Brain microvascular endothelial cell (primary cell): ENCODE measurements at regions not wholly inside any gene's neighbourhood (a gene's known extent, or its start where the extent isn't known, plus 50 kb on each side); places are given as distances from the start of the nearest gene placed in this dataset.

Experiments
- DNase-seq: peaks from one replicate; pipeline ENCODE4 v3.0.0-alpha.2; 2020
- H3K27ac ChIP-seq: fragments of 250-450 bp; sonication (Bioruptor Pico); 2 replicates; pipeline ENCODE4 v1.5.1; 2020; ENCODE audit warnings: mild to moderate bottlenecking, moderate library complexity
- H3K27me3 ChIP-seq: fragments of 250-450 bp; sonication (Bioruptor Pico); replicated peaks from 2 replicates; pipeline ENCODE4 v1.5.1; 2020; ENCODE audit warnings: mild to moderate bottlenecking
- H3K36me3 ChIP-seq: fragments of 250-450 bp; sonication (Bioruptor Pico); replicated peaks from 2 replicates; pipeline ENCODE4 v1.5.1; 2020; ENCODE audit warnings: mild to moderate bottlenecking
- H3K4me3 ChIP-seq: 2 replicates; pipeline ENCODE4 v1.5.1; 2011; ENCODE audit warnings: low read depth, mild to moderate bottlenecking, control low read depth, low read length, moderate library complexity
- in situ Hi-C: cut with HindIII; loops from 2 replicates; pipeline ENCODE4 v1.10.0; 2017; ENCODE audit warnings: low sequenced_read_pairs, low pct_ligation_motif_present
- TF ChIP-seq, protein P1 (sequence below): IDR thresholded peaks from 2 replicates; pipeline ENCODE4 v1.5.1; 2011; ENCODE audit warnings: low read depth, mild to moderate bottlenecking, moderate library complexity, low read length, control low read depth, inconsistent platforms; ENCODE audit errors: missing control alignments

DNA sequence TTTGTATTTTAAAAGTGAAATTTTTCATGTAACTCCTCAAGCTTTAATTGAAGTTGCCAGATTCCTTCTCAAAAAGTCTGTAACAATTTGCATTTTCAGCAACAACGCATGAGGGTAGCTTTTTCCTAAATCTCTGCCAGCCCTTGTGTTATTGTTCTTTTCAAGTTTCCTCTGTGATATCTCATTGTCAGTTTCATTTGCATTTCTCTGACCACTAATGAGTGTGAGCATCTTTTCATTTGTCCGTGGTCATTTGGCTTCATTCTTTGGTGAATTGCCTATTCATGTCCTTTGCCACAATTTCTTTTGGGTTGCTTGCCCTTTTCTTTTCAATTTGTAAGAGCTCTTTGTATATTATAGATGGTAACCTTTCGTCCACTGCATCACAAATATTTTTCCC, 68.0 kb upstream of the NKD1 start:
- TF ChIP-seq, protein P1, sequence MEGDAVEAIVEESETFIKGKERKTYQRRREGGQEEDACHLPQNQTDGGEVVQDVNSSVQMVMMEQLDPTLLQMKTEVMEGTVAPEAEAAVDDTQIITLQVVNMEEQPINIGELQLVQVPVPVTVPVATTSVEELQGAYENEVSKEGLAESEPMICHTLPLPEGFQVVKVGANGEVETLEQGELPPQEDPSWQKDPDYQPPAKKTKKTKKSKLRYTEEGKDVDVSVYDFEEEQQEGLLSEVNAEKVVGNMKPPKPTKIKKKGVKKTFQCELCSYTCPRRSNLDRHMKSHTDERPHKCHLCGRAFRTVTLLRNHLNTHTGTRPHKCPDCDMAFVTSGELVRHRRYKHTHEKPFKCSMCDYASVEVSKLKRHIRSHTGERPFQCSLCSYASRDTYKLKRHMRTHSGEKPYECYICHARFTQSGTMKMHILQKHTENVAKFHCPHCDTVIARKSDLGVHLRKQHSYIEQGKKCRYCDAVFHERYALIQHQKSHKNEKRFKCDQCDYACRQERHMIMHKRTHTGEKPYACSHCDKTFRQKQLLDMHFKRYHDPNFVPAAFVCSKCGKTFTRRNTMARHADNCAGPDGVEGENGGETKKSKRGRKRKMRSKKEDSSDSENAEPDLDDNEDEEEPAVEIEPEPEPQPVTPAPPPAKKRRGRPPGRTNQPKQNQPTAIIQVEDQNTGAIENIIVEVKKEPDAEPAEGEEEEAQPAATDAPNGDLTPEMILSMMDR = no peak
- no peak overlapping the region for H3K27ac ChIP-seq
- H3K4me3 ChIP-seq = no peak overlapping the region
- DNase-seq = no peak
- in situ Hi-C loops = no loop called here
- H3K36me3 ChIP-seq = no peaks in the 10 kb centered on the region
- no peaks in the 10 kb centered on the region for H3K27me3 ChIP-seq

DNA sequence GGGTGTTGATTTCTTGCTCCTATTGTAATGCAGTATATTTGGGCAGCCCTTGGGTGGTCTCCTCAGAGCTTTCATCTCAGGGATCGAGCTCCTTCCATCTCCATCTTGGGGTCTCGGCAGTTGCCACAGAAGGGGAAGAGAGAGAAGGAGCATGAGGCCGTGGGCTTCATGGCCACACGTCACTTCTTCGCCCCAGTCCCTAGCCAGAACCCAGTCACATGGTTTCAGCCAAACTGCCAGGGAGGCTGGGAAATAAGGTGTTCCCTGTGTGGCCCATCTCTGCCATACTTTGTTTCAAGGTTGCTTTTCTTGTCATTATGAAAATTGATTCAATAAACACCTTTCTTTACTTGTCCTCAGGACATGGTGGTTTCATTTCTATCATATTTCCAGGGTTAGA, 68.4 kb upstream of the NKD1 start:
- TF ChIP-seq, protein P1 = no peak
- in situ Hi-C loops = no loop called here
- Histone ChIP-seq H3K27me3 (no peaks in the 10 kb centered on the region), H3K27ac (no peak overlapping the region), H3K4me3 (no peak overlapping the region), H3K36me3 (no peaks in the 10 kb centered on the region)
- no peak for DNase-seq

DNA sequence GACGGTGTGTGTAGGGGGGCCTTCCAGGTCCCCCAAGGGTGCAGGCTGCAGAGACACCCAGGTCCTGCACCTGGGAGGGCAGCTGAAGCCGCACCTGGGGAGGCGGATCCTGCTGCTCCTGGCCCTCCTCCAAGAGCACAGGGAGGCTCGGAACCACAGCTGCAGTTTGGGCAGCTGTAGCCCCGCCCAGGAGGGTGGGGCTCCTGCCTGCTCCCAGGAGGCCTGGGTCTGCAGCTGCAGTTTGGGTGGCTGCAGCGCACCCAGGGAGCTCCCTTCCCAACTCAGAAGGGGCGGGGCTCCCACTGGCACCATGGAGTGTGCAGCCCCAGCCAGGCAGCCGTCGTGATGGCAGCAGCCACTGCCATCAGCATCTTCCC, 69.4 kb upstream of the NKD1 start:
- in situ Hi-C loops = no loop called here
- no peak for DNase-seq
- Histone ChIP-seq H3K27me3 (no peaks in the 10 kb centered on the region), H3K36me3 (no peaks in the 10 kb centered on the region), H3K4me3 (no peak overlapping the region), H3K27ac (no peak overlapping the region)
- TF ChIP-seq, protein P1 = no peak

DNA sequence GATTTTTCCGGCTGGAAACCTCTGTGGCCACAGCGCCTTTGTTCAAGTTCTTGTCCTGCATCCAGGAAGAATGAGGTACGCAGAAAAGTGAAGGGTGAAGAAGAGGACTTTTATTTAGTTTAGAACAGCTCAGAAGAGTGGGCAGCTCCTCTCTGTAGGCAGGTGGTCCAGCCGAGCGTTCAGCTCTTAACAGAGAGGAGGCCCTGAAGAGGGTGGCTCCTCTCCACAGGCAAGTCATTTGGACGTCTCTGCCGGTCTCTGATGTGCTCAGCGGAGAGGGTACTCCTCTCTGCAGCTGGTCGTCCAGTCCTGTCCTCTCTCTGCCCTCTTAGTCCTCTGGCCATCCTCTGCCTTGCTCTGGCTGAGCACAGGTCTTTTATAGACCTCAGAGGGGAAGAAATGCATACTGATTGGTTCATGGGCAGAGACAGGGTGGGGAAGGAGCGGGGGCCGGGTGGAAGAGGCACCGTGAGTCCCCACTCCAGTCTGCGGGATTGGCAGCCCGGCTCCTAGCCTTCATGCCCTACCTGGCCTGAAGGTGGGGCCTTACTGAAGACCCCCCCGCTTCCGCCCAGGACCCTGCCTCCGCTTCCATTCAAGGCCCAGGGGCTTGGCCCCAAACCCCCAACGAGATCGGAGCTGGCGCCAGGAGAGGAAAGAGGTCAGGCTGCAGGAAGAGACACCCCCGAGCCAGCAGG, 70.0 kb upstream of the NKD1 start:
- Histone ChIP-seq H3K27ac (no peak overlapping the region), H3K36me3 (no peaks in the 10 kb centered on the region), H3K27me3 (no peaks in the 10 kb centered on the region), H3K4me3 (no peak overlapping the region)
- no peak for DNase-seq
- TF ChIP-seq, protein P1 = no peak
- in situ Hi-C loops = no loop called here

DNA sequence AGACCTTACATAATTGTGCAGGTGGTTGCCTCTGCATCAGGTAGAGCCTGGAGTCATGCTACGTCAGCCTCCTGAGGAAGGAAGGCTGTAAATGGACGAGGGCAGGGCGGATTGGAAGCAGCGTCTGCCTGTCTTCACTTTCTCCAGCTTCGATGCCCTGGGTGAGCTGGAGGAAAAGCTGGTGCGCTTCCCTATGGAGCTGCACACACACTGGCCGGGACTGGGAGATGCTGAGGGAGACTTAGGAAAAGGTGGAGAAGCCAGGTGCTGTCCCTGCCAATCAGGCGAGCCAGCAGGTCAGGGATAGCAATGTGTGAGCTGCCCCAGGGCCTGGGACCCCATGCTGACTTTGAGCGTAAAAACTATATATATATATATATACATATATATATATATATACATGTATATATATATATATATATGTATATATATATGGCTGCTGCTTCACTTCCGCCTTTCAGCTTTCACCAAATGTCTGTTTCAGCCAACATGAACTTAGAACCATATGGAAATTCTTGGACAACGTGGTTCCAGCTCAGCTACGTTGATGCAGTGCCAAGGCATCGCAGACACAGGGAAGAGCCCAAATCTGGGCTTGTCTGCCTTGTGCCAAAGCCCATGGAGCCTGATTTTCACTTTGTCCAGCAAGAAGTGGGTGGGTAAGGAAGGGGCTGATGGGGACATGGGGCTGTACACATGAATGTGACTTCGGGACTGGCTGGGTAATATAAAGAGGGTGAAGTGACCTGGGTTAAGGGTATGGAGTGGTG, 71.5 kb upstream of the NKD1 start:
- TF ChIP-seq, protein P1 = no peak

More for the DNA sequence above, 71.5 kb upstream of the NKD1 start:
- H3K4me3 ChIP-seq = no peak overlapping the region
- in situ Hi-C loops = no loop called here
- no peaks in the 10 kb centered on the region for H3K36me3 ChIP-seq
- no peak overlapping the region for H3K27ac ChIP-seq
- no peaks in the 10 kb centered on the region for H3K27me3 ChIP-seq
- no peak for DNase-seq
